GM13977 (cell line): ENCODE measurements at regions not wholly inside any gene's neighbourhood (a gene's known extent, or its start where the extent isn't known, plus 50 kb on each side); places are given as distances from the start of the nearest gene placed in this dataset.

Experiments
- DNase-seq: peaks from one replicate; pipeline ENCODE4 v3.0.0; 2012; ENCODE audit warnings: low spot score
- in situ Hi-C: fragments of 300-500 bp; cut with MboI; formaldehyde crosslinking; loops from one replicate; pipeline ENCODE4 v1.12.0; 2022; ENCODE audit warnings: low sequenced_read_pairs, low pct_unique_long_range_greater_than_20kb, mixed read lengths, inconsistent platforms; ENCODE audit not compliant: unreplicated experiment
- TF ChIP-seq, protein P1 (sequence below): IDR thresholded peaks from 2 replicates; pipeline ENCODE4 v1.5.1; 2012; ENCODE audit warnings: mild to moderate bottlenecking, control low read depth; ENCODE audit not compliant: insufficient read depth; ENCODE audit errors: extremely low read depth, missing control alignments

DNA sequence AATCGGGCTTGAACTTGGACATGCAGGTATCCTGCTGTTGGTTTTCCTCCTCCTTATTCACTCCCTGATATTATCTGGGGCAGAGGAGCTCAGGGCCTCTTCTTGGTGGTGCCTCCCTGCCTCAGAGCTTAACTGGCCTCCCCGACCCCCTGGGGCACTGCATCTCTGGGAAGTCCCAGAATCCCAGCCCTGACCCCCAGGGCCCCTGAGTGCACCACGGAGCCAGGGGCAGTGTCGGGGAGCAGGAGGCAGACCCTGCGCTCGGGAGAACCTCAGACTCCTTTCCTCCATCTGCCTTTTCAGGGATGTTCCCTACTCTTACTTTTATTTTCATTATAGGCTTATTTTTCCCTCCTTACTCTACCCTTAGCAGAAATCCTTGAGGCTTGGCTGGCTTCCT is 537.0 kb downstream of the BRD1 start:
- in situ Hi-C loops, result no loop called here
- no peak for DNase-seq
- TF ChIP-seq, protein P1, sequence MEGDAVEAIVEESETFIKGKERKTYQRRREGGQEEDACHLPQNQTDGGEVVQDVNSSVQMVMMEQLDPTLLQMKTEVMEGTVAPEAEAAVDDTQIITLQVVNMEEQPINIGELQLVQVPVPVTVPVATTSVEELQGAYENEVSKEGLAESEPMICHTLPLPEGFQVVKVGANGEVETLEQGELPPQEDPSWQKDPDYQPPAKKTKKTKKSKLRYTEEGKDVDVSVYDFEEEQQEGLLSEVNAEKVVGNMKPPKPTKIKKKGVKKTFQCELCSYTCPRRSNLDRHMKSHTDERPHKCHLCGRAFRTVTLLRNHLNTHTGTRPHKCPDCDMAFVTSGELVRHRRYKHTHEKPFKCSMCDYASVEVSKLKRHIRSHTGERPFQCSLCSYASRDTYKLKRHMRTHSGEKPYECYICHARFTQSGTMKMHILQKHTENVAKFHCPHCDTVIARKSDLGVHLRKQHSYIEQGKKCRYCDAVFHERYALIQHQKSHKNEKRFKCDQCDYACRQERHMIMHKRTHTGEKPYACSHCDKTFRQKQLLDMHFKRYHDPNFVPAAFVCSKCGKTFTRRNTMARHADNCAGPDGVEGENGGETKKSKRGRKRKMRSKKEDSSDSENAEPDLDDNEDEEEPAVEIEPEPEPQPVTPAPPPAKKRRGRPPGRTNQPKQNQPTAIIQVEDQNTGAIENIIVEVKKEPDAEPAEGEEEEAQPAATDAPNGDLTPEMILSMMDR, result no peak

DNA sequence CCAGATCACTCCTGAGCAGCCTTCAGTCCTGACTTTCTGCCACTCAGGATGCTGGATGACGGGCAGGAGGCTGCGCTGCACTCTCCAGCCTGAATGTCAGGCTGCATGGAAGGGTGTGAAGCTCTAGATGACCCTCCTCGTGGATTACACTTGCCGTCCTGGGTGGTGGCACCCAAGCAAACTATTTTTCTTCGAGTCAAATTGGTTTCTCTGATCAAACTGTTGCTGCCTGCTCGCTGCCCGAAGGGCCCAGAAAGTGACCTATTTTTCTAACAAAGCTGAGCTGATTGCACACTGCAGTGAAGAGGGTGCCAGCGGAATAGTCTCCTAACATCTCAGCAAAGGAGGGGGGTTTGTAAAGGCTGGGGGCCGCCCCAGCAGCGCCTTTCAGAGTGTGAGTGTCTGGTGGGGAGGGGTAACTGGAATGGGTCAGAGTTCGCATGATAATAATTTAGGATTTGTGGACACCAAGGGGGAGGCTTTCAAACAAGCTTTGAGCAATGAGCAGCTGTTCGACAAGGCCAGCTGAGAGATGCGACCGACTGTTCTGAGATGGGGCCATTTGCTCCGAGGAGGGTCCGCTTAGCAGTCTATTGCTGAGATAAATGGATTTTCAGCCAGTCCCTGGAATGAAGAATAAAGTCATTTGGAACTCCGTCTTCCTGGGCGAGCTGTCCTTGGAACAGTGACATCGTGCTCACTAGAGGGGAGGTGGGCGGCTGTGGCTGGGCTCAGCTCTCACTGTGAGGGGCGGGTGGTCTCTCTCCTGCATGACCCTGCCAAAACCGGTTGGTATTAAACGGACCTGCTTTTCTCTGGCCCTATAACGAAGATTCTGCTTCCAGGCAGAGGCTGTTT is 537.6 kb downstream of the BRD1 start:
- in situ Hi-C loops, result no loop called here
- TF ChIP-seq, protein P1, result no peak
- DNase-seq, result no peak

DNA sequence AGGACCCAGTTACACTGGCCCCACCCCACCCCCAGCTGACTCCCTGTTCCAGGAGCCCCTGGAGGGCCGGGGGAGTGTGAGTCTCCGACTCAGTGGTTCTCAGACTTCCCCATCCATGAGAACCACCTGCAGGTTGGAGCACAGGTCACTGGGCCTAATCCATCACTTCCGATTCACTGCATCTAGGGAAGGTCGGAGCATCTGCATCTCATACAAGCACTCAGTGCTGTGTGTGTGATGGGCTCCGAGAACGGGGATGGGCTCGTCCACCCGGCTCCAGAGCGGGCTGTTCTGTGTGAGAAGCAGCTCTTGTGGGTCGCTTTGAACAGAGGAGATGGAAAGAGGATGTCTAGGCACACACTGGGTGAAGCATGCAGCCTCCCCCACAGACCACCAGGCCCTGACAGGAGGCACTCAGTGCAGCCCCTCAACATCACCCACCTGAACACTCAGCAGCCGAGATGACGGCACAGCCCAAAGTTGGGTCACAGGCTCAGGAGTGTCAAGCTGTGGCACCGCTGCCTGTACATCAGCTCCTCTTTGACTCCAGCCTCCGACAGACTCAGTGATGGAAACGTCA is 541.4 kb downstream of the BRD1 start:
- no peak for DNase-seq
- in situ Hi-C loops, result no loop called here
- TF ChIP-seq, protein P1, result no peak

DNA sequence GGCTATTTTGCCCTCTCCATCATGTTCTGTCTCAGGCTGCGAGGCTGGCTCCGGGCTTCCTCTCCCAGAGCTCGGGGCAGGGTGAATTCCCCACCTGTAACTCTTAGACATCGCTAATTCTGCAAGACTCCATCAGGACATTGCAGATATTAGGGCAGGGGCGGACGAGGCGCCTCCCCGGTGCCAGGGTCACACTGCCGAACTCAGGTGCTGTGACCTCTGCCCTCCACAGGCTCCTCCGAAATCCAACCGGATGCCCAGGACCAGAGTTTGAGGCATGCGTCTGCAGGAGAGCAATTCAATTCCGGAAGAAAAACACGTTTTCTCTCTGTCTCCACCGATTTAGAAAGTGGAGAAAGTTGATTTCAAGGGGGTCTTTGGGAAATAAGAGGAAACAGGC is 542.7 kb downstream of the BRD1 start:
- in situ Hi-C loops, result no loop called here
- no peak for DNase-seq
- TF ChIP-seq, protein P1, result no peak

DNA sequence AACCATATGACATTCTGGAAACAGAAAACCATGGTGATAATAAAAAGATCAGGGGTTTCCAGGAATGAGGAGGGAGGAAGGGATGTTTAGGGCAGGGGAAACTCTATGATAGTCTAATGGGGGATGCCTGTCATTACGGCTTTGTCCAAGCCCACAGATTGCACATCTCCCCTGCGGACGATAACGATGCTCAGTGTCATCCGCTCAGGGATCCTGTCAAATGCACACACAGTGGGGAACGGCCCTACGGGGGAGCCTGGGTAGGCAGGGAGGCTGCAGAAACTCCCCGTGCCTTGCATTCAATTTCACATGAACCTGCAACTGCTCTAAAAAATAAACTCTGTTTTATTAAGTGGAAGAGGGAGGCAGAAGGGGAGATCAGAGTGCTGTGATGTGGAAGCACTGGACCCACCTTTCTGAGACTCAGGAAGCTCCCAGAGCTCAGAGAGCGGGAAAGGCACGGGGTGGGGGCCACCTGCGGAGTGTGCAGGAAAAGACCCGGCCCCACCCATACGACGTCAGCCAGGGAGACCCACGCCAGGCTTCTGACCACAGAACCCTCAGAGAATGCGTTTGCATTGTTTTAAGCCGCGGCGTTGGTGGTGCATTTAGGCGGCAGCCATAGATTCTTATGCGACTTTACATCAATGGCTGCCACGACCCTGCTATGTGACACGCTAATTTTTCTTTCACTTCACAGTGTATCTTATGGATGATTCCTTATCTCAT is 543.5 kb downstream of the BRD1 start:
- in situ Hi-C loops, result no loop called here
- no peak for DNase-seq
- TF ChIP-seq, protein P1, result no peak

DNA sequence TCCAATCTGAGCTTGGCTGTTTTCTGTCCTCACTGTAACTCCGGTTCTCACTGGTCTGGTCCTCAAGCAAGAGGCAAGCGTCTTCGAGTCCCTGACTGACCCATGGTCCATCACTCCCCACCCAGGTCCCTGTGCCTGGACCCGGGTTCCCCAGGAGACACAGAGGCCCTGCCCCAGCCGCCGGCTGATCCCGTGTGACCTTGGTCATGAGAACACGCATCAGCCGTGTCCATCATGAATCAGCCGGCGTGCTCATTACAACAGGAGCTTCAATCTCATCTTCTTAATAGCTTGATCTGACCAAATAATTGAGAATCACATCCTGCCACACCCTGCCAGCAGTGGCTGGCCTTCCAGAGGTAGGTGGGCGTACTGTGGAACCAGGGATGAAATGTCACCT is 545.1 kb downstream of the BRD1 start:
- in situ Hi-C loops, result no loop called here
- TF ChIP-seq, protein P1, result no peak
- no peak for DNase-seq
